ENCODE measurements at regions not wholly inside any gene's neighbourhood (a gene's known extent, or its start where the extent isn't known, plus 50 kb on each side); places are given as distances from the start of the nearest gene placed in this dataset.

DNA sequence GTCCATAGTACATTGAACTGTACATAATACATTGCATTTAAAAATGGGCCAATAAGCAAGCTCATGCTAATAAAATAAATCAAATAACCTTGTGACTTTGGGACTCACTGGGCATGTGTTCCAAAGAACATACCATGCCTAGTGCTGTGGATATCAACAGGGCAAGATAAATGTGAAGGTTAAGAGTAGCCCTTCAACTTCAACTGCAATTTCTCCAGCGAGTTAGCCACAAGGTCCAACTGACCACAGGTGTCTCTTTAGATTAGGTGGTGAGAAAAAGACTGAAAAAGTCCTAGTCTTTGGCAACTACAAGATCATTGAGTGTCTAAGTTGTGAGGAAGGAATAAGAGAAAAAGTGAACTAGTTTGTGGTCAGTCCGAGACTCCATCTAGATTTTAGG is 78.3 kb upstream of the ATP11B start:
- Histone ChIP-seq H3K9ac (no peak overlapping the region), H3F3A (replicated peaks; ENCODE audit: insufficient read depth) (no peaks in the 10 kb centered on the region), H3K4me3 (ENCODE audit: low read depth in 2 of 2, low read length in 1 of 2) (no peak overlapping the region), H3K9me3 (no peaks in the 10 kb centered on the region), H3K4me2 (no peak overlapping the region), H2AFZ (ENCODE audit: low read depth) (no peak overlapping the region), H3K27ac (ENCODE audit: low read depth in 2 of 2, low read length in 1 of 2) (no peak overlapping the region), H3K79me2 (ENCODE audit: insufficient read depth) (no peaks in the 10 kb centered on the region), H3K27me3 (ENCODE audit: insufficient read depth) (no peaks in the 10 kb centered on the region), H3K9me2 (no peaks in the 10 kb centered on the region), H4K20me1 (ENCODE audit: insufficient read depth) (no peaks in the 10 kb centered on the region), H3K4me1 (ENCODE audit: control insufficient read depth in 1 of 2, insufficient read depth in 2 of 2, low read depth in 1 of 2, low read length in 1 of 2) (no peaks in the 10 kb centered on the region; a peak in 1 of 4 replicates), H3K36me3 (replicated peaks in 1 of 2; ENCODE audit: control insufficient read depth in 1 of 2, insufficient read depth in 2 of 2, low read length in 1 of 2) (no peaks in the 10 kb centered on the region)
- DNase-seq = no peak
- TF ChIP-seq POLR2AphosphoS5 (IDR thresholded peaks at IDR 0.05; ENCODE audit: low read depth, low read length) (no peak), RCOR1 (IDR thresholded peaks at IDR 0.05; ENCODE audit: low read length) (no peak), MEF2A (IDR thresholded peaks at IDR 0.05; ENCODE audit: borderline replicate concordance, low read depth) (no peak), RFX5 (IDR thresholded peaks at IDR 0.05; ENCODE audit: low read length) (no peak), FOXJ3 (CRISPR knock-in tag; IDR thresholded peaks at IDR 0.05) (no peak), MXI1 (IDR thresholded peaks at IDR 0.05; ENCODE audit: low read depth, low read length) (no peak)
- TF ChIP-seq, protein P1, sequence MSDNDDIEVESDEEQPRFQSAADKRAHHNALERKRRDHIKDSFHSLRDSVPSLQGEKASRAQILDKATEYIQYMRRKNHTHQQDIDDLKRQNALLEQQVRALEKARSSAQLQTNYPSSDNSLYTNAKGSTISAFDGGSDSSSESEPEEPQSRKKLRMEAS (IDR thresholded peaks at IDR 0.05; ENCODE audit: low read depth) = no peak
- TF ChIP-seq, protein P2, sequence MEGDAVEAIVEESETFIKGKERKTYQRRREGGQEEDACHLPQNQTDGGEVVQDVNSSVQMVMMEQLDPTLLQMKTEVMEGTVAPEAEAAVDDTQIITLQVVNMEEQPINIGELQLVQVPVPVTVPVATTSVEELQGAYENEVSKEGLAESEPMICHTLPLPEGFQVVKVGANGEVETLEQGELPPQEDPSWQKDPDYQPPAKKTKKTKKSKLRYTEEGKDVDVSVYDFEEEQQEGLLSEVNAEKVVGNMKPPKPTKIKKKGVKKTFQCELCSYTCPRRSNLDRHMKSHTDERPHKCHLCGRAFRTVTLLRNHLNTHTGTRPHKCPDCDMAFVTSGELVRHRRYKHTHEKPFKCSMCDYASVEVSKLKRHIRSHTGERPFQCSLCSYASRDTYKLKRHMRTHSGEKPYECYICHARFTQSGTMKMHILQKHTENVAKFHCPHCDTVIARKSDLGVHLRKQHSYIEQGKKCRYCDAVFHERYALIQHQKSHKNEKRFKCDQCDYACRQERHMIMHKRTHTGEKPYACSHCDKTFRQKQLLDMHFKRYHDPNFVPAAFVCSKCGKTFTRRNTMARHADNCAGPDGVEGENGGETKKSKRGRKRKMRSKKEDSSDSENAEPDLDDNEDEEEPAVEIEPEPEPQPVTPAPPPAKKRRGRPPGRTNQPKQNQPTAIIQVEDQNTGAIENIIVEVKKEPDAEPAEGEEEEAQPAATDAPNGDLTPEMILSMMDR (IDR thresholded peaks at IDR 0.05) = no peak
- POLR2A ChIA-PET = no interaction called here
- 100% methylated on average over 2 of the region's 2 CpGs for WGBS (ENCODE audit: low lambda C conversion rate)
- CTCF ChIA-PET = interaction anchor here (0.6 to 2.2 kb wide), 13 partner anchors 9 to 671 kb away, joined by 3 to 19 read pairs (median 8); partner anchors contain the start of gene ATP11B

DNA sequence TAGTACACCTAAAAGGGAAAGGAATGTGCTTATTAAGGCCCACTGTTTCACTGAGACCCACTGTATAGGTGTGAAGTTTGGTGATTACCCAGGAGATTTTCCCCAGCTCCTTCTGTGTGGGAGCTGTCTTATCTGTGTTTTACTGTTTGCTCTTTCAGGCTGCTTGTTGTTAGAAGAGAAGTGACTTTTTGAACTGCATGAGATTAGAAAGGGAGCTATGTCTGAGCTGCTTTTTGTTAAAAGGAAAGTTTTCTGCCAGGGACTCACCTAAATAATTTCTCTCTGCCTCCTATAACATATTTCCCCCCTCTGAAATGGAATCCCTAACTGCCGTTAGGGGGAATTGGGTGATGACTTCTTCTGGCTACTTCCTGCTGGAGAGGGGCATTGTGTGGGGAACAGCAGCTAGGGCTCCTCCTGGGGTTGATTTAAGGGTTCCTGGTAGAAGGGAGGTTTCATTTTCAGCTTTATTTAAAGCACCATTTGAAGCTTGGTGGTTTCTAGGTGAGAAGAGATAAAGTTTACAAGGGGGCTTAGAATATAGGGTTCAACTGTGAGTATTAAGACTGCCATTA is 77.1 kb upstream of the ATP11B start:
- POLR2A ChIA-PET = interaction anchor here (0.6 kb wide), 1 partner anchor 721 kb away, joined by 4 read pairs; no protein-coding TSS in a partner anchor
- CTCF ChIA-PET = interaction anchor here (1.0 to 2.3 kb wide), 2 partner anchors 78 to 121 kb away, joined by 3 to 9 read pairs; no protein-coding TSS in a partner anchor
- no peak for TF ChIP-seq YY1 (IDR thresholded peaks at IDR 0.05; ENCODE audit: low read depth)
- TF ChIP-seq, protein P3, sequence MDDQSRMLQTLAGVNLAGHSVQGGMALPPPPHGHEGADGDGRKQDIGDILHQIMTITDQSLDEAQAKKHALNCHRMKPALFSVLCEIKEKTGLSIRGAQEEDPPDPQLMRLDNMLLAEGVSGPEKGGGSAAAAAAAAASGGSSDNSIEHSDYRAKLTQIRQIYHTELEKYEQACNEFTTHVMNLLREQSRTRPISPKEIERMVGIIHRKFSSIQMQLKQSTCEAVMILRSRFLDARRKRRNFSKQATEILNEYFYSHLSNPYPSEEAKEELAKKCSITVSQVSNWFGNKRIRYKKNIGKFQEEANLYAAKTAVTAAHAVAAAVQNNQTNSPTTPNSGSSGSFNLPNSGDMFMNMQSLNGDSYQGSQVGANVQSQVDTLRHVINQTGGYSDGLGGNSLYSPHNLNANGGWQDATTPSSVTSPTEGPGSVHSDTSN (IDR thresholded peaks at IDR 0.05) = no peak
- TF ChIP-seq, protein P1 (IDR thresholded peaks at IDR 0.05; ENCODE audit: low read depth) = no peak

More for the DNA sequence above, 77.1 kb upstream of the ATP11B start:
- DNase-seq = no peak
- Histone ChIP-seq H3K4me2 (no peak overlapping the region), H4K20me1 (ENCODE audit: insufficient read depth) (no peaks in the 10 kb centered on the region), H3K9ac (no peak overlapping the region), H3K4me3 (ENCODE audit: low read depth in 2 of 2, low read length in 1 of 2) (no peak overlapping the region), H3K4me1 (ENCODE audit: control insufficient read depth in 1 of 2, insufficient read depth in 2 of 2, low read depth in 1 of 2, low read length in 1 of 2) (no peaks in the 10 kb centered on the region; a peak in 1 of 4 replicates), H3K27me3 (ENCODE audit: insufficient read depth) (no peaks in the 10 kb centered on the region), H3K9me2 (no peaks in the 10 kb centered on the region), H3K9me3 (no peaks in the 10 kb centered on the region), H3K27ac (ENCODE audit: low read depth in 2 of 2, low read length in 1 of 2) (no peak overlapping the region), H3K79me2 (ENCODE audit: insufficient read depth) (no peaks in the 10 kb centered on the region), H3F3A (replicated peaks; ENCODE audit: insufficient read depth) (no peaks in the 10 kb centered on the region), H3K36me3 (replicated peaks in 1 of 2; ENCODE audit: control insufficient read depth in 1 of 2, insufficient read depth in 2 of 2, low read length in 1 of 2) (no peaks in the 10 kb centered on the region), H2AFZ (ENCODE audit: low read depth) (no peak overlapping the region)
- WGBS (ENCODE audit: low lambda C conversion rate) = 74% methylated on average over 1 of the region's 1 CpG

All from SK-N-SH (cell line).